ENCODE measurements at regions not wholly inside any gene's neighbourhood (a gene's known extent, or its start where the extent isn't known, plus 50 kb on each side); places are given as distances from the start of the nearest gene placed in this dataset.
A peak's percentile ranks its signal among the peaks of the same experiment; 100 is the strongest.

DNA sequence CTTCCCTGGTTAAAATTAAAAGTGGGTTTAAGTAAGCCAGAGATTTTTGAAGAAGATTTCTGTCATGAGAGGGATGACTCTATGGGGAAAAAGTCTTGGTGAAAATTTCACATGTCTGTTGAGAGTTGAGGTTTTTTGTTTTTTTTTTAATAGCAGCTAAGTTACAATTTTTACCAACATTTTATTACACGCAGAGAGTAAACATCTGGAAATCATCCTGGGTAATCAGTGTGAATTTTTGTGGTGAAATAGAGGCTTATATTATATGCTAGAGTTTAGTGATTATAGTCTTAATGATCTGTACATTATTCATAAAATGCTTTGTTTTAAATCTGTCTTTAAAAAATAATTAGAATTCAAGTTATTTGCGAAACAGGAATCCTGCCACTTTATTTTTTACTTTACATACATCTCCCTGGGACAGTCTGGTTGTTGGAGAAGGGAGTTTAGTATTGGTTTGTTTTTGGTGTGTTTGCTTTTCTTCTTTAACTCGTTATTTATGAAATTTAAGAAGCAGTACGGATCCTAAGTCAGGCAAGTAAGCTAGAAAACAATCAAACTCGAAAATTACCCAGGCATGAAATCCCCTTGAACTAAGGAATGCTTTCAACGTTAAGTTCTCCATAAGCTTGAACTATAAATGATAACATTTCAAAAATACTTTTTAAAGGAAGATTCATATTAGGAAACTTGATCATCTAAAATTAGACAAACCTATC lies 143.4 kb upstream of the TSC22D2 start:
- DNase-seq: no peak

DNA sequence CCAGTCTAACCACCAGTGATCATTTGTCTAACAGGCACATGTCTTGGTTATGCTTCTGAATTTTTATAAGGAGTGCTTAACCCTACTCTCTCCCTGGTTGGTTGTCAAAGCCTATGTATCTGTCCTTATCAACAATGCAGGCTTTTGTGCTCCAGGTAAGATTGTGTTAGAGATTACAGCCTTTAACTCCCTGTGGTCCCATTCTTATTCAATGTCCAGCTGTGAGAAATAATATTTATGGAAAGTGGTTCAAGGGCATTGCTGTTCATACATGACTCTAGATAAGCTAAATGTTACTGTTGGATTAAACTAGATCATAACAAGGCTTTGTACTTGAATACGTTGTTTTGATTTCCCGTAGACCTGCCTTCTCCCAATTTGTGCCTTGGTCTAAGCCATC lies 146.1 kb upstream of the TSC22D2 start:
- DNase-seq: no peak

DNA sequence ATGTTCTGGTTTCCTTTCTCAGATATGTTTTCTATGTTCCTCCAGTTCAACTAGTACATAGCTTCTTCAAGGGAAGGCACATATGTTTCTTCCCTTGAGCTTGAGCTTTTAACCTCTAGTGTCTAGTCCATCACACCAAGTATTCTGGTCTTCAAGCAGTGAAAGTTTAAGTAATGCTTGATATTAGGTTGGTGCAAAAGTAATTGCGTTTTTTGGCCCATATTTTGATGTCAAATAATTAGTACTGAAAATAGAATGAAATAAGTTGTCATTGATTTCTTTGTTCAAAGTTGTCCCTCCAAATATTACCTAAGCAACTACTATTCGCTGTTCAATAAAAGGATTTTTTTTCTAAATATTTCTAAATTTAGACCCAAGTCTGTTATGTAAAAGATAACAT lies 146.7 kb upstream of the TSC22D2 start:
- DNase-seq: no peak

DNA sequence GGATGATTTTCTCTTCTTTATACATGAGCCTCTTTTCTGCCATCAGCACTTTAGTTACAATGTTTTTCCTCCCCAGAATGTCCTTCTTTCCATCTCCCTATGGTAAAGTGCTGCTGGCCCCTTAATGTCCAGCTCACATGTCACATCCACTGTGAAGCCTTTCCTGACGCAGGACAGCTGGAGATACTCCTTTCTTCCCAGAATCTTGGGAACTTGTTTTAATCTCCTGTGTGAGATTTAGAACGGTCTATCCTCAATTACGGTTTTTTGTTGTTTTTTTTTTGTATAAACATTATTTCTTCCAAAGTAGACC lies 147.7 kb upstream of the TSC22D2 start:
- DNase-seq: no peak

DNA sequence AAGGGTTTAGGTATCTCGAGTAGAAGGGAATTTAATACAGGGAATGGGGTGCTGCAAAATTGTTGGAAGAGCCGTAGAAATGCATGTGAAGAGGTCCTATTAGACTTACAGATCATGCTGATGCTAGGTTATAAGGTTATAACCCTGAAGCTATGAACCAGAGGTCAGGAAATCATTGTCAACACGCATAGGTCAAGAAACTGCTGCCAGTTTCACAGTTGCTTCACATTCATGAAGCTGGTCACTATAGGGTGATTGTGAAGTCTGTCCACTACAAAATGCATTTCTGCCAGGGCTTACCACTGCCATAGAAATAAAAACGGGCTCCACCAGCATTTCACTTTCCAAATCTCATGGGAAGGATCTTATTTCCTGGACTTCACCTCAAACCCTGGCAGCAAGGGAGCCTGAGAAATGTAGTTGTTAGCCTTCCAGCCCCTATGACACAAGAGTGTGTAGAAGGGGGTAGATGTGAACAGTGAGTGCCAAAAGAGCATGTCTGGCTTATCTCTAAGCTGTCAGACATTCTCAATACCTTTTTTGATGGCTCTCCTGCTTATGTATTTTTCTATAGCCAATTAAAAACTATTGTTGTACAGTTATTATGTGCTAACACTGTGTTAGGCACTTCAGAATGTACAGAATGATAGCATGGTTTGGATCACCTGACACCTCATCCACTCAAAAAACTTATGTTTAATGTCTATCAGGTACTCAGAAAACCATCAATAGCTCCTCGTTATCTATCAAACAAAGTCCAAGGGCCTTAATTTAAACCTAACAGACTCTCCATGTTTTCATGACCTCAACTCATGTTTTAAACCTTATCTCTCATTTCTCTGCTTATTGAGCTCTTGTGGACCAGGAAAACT lies 148.3 kb upstream of the TSC22D2 start:
- no peak for DNase-seq

DNA sequence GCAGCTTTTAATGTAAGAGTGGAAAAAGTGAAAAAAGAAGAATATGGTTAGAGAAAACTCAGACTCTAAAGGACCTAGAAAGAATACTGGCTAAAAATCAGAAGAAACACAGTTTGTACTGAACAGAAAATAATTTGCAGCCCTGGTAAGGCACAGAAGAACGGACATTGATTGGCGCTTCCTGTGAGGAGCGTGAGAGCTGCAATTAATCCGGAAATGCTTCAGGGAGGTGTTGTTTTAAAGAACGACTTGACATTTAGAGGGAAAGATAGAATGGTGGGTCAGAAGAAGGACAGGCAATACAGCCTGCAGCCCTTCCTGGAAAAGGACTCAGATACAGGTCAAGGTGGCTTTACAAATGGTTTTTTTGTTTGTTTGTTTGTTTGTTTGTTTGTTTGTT lies 151.3 kb upstream of the TSC22D2 start:
- DNase-seq: no peak

DNA sequence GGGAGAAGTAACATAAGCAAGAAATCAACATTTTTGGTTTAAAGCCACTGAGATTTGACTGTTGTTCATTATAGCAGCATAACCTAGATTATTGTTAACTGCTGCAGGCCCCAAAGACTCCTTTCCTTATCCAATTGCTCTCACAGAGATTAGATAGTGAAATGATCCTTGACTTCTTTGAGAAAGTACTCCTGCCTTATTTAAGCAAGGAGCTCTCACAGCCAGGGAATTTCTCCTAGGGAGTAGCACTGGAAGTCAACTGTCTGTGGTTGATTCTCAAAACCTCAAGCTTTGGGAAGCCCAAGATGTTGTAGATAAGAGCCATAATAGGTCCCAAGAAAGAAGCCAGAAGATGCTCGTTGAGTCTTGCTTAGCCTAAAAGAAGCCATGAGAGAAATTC lies 151.8 kb upstream of the TSC22D2 start:
- DNase-seq: no peak

DNA sequence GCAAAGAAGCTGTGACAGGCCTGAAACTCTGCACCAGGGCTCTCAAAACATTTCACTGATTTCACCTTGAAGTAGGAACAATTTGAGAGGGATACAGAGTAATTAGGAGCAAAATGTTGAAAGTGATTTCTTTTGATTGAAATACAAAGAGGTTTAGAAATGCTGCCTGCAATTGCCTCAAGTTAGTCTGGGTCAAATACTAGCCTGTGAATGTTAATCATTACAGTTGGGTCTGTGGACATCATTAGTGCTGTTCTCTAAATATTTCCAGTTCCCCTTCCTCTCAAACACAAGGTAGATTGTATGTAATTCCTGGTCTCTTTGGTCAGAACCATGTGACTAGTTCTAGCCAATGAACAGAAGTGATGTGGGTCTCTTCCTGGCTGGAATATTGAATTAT lies 152.3 kb upstream of the TSC22D2 start:
- DNase-seq: no peak

DNA sequence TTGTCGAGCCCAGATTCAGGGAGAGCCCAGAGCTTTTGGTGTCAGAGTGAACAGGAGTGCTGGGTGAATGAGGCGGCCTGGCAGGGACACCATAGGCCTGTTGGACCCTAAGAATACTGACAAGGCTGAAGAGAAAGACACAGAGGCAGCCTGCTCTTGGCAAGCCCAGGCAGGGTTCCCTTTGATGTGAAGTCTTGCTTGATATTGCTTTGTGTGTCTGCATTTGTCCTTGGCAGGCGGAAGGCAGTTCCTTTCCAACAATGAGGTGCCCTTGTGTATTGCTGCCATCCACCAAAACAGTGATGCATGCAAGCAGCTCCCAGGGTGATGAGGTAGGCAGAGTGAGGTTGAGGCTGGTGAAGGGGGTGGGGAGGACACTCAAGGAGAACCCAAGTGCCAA lies 152.7 kb upstream of the TSC22D2 start:
- DNase-seq: peak; percentile 39

DNA sequence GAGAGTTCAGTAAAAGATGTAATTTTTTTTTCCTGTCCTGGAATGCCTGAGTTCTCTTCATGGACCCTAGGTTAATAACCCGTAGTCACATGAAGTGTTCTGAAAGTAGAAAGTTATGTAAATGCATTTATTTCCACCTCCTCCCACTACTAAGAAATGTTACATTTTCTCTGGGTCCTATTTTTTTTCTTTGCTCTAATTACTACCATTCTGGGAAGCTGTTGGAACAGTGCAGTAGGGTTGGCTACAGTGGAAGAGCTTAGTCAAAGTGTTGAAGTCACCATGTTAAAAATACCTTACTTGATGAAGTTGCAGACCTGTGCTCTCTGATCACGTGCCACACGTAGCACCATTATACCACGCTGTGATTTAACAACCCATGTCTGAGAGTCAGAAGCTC lies 153.8 kb upstream of the TSC22D2 start:
- no peak for DNase-seq

DNA sequence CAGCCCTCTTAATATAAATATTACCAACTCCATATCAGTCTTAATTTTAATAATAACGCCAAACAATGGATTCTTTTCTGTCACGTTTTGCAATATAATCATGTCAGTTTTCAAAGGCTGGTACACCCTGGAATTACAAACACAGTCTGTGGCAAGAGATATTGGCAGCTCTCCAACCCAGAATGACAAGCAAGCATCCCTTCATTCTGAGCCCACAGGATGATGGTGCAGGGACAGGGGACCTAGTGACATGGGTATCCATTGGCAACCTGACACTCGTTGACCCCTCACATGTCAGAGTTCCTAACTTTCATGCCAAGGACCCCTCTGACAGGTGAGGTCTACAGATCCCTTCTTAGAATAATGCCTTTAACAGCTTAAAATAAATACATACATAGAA lies 154.5 kb upstream of the TSC22D2 start:
- peak; percentile 15 for DNase-seq

DNA sequence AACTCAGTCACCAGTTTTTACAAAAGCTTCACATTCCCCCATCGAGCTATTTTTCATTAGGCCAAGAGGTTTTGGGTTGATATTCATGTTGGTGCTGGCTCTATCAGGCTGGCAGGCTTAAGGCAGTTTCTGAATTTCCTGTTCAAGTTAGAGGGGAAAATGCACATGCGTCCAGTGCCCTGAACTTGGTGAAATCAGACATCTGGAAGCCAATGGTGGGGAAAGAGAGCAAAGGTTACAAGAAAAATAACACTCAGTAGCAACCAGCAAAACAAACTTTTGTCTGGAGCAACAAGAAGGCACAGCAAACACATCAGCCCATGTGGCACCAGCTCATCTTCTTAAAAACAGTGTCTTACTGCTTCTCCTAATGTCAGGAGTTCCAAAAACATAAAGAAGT lies 155.6 kb upstream of the TSC22D2 start:
- DNase-seq: no peak

DNA sequence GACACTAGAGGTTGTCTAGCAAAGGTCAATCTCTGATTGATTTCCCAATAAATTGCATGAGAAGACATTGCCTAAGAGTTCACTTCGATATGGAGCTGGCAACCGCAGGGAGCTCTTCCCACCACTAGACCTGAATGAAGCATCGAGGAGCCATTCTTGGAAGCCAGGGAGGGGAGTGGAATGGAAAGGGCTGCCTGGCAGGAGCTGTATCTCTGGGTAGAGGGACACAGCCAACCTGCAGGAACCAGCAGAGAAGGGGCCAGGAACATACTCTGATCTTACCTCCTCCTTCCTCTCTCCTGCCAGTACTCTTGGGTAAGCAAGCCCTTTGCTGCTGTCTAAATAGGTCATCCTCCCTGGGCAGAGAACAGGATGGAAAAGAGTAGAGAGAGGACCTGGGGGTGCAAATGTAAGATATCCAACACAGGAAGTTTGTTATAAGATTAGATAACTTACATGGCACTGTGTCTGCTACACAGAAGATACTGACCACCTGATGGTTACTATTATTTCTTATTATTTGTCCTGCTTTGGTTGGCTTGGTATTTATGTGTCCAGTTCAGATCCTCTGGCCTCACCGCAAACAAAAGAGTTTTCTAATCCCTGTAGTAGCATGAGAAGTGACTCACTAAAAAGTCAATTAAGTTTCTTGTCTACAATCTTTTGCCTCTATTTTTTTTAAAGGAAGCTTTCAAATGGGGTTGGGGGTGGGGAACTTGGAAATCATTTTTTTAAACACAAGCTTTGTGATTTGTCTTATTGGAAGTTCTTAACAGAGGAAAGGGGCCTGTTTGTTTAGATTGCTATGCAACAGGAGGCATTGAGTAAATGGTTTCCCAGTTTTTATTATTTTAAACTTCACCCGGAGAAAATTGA lies 156.7 kb upstream of the TSC22D2 start:
- DNase-seq: no peak

DNA sequence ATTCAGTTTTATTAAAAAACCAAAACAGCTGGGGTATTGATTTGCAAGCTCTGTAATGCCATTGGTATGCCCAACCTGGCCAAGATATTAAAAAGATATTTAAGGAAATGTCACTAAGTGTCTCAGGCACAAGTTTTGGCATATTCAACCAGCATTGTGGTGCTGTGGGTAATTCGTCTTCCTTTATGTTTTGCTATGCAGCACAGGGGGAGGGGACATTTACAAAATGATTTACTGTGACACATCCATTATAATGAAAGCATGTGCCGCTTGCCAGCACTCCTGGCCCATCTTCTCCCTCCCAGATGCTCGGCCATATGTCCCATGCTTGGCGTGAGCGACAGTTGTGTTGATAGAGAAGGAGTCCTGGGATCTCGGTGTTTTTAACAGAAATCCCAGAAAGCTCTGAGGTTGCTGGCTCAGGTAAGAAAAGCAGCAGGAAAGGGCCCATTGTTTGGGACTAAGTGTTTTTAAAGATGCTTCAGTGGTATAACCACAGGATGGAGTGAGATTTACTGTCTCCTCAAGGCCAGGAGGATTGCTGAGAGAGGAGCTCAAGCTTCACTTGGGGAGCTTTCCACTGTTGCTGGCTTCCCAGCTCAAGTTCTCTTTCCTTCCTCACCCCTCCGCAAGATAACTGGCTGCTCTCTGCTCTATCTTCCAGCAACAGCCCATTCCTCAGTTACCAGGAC lies 158.2 kb upstream of the TSC22D2 start:
- no peak for DNase-seq

DNA sequence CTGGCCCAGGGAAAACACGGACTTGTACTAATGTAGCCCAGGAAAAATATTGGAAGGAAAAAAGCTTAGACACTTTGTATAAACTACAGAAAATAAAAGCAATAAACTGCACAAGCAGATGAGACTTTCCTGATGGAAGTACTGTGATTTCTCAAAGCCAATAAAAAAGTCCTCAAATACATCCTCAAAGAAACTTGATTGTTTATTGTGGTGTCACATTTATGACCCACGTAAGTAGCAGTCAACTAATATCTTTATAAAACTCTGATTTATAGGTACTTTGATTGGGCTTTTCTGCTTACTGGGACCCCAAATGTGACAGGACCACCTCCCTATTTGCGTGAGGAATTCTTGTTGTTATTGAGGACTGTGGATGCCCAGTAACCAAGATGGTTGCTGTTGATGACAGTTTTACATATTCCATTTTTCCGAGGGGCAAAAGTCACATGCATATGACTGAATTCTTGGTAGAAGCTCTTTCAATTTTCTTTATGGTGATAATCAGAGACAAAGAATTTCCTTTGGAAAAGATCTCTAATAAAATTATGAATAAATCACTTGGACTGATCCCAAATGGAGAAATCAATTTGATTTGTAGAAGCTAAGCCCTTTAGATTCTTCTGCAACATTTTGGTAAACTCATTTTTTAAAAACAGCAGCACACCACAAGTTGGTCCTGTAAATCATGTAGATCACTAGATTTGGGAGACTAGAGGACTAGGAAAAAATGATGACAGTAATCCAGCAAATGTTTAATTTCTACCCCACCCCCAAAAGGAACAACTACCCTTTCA lies 159.0 kb upstream of the TSC22D2 start:
- no peak for DNase-seq

DNA sequence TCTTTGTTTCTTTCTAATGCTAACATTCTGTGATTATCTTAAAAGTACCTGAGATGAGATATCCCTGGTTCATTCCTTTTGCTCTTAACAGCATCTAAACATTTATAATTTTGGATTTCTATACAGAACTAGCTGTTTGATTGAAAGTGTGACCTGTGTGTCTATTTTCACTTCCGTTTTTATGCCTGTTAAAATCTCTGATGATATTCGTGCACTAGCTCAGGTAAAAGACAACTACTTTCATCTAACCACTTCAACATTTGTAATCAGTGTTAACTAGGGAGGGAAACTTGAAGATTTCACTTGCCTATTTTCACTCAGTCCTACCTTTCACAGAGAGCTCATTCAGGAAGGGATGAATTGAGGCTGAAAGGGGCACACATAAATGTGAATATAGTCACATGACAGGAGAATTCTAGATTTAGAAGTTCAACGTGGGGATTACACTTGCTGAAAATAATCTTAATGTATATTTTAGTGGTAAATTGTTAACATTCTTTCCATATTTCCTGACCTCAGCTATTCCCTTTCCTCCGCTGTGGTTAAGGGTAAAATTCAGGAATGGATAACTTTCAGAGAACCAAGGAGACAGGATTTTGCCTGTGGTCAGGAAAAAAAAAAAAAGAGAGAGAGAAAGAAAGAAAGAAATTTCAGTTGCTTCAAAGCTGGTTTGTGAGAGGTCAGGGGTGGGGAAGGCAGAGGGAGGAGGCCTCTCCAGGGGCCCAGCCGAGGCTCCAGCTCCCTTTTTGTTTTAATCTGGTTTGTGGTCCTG lies 159.8 kb upstream of the TSC22D2 start:
- no peak for DNase-seq

DNA sequence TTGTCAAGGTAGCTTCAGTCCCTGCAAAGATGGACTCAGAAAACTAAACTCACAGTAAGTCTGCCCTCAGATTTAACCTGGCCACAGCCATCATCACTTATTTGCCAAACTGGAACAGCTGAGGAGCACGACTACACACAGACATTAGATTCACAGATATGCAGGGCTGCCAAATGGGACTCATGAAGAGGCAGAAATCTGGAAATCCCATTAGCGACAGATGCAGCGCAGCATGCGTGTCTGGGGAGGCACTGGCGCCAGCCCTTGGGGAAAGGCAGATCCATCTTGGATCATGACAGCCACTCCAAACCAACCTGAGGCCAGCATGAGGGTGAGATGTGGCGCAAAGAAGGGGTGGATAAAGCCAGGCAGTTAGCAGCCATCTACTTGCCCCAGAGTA lies 160.7 kb upstream of the TSC22D2 start:
- no peak for DNase-seq

DNA sequence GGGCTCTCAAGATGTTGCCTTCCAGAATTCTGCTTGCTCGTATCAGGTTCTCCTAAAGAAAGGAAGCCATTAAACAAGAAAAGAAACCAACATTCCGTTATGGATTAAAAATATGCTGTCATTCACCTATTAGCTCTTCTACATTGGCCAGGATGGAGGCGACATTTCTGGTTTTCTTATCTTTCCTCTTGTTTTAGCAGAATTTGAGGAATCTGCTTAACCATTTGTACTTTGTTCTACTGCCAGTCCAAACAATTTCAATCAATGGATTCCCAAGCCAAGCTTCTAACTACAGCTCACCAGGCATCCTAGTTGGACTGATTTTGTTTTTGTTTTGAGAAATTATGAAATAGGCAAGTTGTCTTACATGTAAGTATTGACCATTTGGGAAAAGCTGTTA lies 164.6 kb upstream of the TSC22D2 start:
- no peak for DNase-seq

DNA sequence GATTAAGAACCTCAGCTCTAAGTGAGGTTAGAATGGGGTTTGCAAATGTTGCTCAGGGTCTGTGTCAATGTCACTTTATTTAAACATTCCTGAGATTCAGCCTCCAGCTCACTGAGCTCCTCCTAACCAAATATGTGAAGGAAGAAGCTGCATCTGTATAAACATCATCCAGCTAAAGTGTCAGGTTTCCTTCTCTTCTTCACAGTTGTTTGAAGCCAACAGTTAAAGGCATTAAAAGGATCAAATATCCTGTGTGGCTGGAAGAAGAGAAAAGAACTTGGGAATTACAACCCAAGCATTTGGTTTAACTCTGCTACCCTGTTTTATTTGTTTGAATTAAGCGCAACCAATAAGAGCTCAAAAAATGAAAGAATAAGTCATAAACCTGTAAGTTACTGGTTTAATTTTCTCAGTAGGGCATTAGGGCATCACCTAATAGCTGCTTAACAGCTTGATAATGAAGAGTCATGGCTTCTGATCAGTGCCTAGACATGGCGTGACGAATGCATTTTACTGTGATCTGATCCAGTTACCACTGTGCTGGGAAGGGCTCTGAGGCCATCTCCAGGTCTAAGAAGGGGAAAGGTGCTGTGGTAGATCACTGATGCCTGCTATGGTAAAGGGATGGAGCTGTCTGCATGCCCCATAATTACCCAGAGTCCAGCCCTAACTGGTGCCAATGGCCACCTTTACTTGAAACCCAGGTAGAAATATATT lies 165.7 kb upstream of the TSC22D2 start:
- no peak for DNase-seq

DNA sequence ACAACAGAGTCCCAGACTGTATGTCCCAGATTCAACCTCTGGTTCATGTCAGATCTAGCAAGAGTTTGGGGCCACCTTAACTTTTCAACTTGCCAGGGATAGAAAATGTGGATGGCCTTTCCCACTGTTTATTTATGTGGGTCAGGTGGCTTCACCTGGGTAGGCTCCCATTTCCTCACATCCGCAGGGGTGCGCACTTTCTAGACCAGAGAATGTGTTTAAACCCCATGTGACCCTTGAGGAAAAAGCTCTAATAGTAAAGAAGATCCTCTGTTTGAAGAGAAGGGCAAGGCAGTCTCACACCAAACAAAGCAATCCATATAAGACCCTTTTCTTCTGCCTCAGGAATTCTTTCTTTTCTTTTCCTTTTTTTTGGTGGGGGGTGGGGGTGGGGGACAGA lies 167.2 kb upstream of the TSC22D2 start:
- DNase-seq: no peak

DNA sequence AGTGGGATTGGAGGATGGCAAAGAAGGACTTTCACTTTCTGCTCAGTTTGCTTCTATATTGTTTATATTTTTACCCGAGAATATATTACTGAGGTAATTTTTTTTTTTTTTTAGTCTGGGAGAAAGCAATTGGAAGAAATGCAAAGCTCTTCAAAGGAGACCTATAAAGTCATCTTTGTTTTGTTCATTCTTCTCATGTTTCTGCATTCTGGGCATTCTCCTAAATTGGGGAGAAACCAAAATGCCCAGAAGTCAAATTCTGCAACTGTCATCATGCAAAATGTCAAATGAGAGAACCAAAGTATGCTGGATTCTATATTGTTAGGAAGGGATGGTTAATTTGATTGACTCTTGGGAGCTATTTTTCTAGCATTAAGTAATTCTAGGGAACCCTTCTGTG lies 168.3 kb upstream of the TSC22D2 start:
- no peak for DNase-seq
